Amygdala (tissue), 56 donors: ENCODE measurements at regions not wholly inside any gene's neighbourhood (a gene's known extent, or its start where the extent isn't known, plus 50 kb on each side); places are given as distances from the start of the nearest gene placed in this dataset.
A peak's percentile ranks its signal among the peaks of the same experiment; 100 is the strongest.

ENCODE experiments used
- DNase-seq, 56 donors: peaks; one replicate each; lab custom pipeline; 2025; lab: John Stamatoyannopoulos, UW

DNA sequence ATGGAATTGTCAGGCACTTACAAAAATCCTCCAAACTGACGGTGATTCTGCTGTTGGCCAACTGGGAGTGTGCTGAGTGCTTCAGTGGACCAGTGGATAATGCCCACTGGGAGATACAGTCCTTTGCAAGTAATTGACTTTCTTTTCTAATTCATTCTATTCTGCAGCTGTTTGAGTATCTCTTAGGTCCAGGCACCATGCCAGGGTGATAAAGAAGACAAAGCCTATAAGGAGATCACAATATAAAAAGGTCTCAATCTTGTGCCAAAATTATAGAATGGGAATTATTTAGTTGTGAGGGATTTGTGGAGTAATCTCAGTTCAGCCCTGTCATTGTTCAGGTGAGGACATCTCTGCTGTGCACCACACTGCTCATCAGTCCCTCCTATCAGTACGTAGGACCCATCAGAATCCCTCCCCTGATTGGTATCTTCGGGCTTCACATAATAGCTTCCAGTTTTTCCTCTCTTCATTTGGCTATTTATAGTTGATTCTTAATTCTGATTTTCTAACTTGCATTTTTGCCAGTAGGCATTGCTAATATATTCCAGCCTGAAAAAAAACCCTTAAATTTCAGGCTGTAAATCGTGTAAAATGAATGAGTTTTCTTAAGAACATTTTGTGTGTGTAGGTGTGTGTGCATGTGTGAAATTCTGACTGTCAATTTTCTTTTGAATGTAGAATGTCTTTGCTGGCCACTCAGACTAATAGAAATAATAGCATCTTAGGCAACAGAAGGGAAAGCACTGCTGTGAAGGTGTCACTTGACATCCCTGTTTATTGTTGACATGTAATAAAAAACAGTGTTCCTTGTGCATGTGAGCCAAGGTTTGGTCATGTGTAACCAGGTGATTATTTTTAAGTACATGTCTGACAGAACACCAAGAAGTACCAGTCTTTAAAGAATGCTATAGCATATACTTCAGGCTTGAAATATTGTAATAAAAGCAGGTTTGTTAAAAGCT, 457.6 kb upstream of the RGS6 start:
- no peak for DNase-seq

DNA sequence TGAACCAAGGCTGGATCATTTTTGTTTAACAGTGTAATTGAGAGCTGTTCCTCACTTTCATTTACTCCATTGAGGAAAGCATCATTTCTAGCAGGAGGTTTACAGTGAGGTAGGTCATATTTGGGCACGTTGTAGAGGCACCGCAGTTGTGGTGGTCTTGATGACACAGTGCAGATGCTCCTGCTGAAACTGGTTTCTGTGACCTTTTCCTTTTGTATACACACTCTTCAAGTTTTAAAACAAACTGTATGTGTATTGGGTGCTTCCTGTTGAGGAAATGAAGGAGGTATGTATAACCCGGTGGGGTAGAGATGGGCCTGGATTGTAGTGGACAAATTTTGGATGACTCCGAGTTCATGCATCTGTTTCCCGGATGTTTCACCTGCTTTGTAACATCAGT, 456.3 kb upstream of the RGS6 start:
- no peak for DNase-seq

DNA sequence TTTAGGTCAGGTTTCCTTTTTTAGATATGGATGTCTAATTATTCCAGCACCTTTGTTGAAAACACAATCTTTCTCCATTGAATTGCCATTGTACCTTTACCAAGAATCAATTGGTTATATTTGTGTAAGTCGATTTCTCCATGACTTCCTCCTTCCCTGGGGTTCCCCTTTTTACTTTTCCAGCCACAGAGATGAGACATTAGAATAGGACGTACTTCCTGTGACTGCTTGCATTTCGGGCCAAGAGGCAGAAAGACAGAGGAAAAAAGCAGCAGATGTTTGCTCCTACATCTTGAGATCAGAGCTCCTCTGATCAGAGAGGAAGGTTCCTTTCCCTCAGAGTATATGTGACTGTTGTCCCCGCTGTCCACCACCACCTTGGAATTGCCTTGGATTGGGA, 453.7 kb upstream of the RGS6 start:
- no peak for DNase-seq

DNA sequence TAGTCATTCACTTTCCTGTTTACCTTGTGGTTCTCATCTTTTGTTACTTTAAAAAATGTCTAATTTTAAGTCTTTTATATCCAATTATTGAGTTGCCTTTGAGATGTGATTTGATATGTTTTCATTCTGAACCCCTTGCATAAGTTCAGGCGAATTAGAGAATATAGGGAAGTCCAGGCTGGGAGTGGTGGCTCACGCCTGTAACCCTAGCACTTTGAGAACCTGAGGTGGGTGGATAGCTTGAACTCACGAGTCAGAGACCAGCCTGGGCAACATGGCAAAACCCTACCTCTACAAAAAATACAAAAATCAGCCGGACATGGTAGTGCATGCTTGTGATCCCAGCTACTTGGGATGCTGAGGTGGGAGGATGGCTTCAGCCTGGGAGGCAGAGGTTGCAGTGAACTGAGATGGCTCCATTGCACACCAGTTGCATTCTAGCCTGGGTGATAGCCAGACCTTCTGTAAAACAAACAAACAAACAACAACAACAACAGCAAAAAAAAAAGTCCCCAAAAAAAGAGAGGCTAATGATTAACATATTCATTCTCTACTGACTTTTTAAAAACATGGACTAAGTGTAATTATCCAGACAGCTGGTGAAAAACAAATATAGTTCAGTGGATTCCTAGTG, 451.1 kb upstream of the RGS6 start:
- no peak for DNase-seq

DNA sequence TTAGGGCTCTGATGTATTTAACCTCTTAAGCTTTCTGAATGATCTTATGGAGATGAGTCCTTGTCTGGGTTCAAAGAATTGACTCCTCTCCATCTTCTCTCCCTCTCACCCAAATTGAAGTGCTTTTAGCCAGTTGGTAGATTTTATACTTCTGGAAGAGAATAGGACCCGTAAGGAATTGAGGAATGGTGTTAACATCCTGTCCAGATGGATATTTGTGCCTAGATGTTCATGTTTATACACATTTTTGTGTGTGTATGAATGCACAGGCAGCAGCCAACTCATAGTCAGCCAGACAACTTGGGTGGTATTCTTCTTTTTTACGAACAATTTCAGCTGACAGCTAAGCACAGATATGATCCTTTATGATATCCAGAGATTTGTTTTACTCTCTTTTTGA, 449.6 kb upstream of the RGS6 start:
- DNase-seq: no peak

GRCh38 chr14:71483154-71483553, 449.1 kb upstream of the RGS6 start:
- DNase-seq: no peak

DNA sequence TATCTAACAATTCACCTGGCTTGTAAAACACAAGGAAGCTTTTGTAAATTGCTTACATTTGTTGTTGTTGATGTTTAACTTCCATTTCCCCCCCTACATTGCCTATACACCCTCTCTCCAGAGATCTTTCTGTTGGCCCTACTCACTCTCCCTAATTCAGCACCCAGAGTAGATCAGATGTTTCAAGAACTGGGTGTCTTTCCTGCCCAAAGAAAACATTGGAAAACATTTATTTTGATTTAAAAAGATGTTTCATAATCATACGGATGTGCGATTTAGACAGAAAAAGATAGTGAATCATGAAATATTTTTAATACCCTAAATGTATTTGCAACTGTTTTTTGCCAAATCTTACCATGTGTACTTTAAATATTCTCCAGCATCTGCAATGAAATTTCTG, 446.4 kb upstream of the RGS6 start:
- DNase-seq: no peak

DNA sequence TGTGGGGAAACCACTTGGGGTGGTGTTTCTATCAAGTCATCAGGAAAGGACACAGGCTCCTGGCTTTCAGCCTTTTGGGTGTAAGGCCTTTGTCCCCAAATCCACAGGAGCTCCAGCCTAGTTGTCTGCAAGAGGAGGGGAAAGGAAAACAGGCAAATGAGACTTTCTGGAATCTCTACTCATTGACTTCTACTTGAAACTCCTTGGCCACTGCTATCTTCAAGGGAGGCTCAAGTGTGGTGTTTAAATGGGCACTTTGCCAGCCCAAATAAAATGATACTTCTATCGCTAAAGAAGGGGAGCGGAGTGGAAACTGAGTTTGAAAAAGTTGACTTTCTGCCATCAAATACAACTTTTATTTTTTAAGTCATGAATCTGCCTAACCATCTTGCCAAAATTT, 445.9 kb upstream of the RGS6 start:
- no peak for DNase-seq

DNA sequence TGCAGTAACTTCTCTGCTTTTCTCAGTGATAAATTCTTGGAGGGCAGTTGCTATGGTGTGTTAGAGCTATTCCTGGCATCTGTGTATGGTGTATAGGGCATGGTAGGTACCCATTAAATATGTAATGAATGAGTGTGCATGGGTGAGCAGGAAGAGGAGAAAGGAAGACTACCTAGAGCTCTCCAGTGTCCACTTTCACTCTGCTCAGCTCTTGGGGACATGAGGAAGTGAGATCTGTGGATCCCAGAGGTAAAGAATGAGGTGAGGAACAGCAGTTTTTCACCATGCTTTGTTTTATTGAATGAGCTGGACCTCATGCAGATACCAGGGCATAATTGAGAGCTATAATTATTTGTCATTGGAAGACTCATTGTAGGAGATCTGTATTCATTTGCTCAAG, 444.8 kb upstream of the RGS6 start:
- DNase-seq: no peak

DNA sequence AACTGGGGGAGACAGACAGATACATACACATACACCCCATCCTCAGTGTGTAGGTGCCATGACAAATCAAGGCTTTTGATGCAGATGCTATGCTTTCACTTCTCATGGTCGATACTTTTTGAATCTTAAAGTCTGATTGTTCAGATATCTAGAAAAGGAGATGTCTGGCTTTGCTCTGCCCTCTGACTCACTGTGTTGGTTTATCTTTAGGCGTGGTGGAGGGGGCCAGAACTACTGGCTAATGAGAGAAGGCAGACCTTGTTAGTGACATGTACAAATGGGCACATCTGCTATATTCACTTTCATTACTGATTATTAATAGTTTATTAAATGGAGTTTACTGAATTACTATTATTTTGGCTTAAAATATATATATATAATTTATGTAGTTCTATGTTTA, 444.3 kb upstream of the RGS6 start:
- no peak for DNase-seq

- DNase-seq: no peak
Observed at GRCh38 chr14:71488703-71489191, 443.5 kb upstream of the RGS6 start.

- DNase-seq: no peak
Observed at GRCh38 chr14:71489742-71490141, 442.5 kb upstream of the RGS6 start.

DNA sequence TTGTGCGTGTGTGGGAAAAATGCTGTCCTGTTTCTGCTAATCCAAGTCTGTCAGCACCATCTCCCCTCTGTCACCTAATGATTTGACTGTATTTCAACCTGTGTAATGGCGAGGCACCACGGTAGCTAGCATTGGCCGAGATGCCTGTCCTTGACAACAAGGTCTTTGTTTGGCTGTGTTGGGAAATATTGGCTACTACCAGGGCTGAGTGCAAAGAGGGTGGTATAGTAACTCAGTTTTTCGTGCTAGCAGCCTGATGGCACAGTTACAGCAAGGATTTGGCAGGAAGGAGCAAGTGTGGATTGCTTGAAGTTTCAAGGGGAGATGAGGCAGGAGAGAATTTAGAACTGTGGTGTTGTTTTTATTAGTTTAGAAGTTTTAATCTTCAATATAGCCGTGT, 440.3 kb upstream of the RGS6 start:
- DNase-seq: peak in 8 of 56 donors; percentile 8 to 34 (median 24)

DNA sequence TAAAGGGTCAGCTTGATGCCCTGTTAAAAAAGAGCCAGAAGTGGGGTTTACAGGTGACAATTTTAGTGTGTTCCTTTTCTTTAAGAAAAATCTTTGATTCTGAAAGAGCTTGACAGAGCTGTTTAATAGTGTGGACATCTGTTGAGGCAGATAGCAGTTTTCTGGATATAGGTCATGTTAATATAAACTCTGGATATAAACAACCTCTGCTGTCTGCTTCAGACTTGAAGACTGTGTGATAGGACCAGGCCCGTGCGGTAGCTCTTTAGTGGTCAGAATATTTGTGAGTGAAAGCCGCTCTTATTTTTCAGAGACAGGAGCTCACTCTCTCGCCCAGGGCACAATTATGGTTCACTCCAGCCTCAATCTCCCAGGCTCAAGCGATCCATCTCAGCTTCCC, 439.9 kb upstream of the RGS6 start:
- DNase-seq: no peak

DNA sequence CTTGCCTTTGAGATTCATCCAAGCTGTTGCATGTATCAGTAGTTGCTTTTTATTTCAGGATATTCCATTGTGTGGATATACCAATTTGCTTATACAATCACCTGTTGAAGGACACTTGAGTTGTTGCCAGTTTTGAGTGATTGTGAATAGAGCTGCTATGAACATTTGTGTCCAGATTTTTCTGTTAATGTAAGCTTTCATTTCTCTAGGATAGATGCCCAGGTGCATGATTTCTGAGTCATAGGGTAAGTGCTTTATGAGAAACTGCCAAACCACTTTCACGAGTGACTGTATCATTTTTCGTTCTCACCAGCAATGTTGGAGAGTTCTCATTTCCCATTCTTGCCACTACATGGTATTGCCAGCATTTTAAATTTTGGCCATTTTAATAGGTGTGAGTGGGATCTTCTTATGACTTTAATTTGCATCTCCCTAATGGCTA, 434.6 kb upstream of the RGS6 start:
- no peak for DNase-seq

DNA sequence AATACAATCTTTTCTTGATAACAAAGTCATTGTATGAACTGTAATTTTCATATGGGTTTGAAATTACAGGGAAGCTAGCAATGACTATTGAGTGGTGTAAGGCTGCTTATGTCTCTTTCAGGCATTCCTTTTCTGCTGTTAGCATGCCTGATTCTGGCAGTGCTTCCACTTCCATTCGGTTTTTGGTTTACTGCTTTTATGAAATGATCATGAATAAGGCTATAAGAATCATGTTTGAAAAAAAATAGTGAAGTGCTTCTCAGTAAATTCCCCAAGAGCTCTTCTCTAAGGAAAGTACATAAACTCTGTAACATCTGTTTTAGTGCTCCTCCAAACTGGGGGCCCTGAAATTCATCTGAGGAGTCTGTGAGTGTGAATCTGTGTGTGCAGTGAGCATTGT, 434.0 kb upstream of the RGS6 start:
- no peak for DNase-seq

DNA sequence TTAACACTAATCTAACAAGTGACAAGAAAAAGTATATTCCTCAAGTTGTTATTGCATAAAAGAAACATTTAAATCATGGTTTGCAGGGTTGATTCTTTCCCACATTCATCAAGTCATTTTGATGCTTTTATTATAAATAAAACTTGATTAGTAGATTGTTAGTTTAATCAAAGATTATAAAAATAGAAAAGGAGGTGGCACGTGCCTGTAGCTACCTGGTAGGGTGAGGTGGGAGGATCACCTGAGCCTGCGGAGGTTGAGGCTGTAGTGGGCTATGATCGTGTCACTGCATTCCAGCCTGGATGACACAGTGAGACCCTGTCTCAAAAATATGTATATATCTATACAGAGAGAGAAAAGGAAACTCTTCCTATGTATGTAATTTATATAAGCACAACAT, 433.2 kb upstream of the RGS6 start:
- DNase-seq: no peak

GRCh38 chr14:71507681-71508080, 424.5 kb upstream of the RGS6 start:
- DNase-seq: no peak

DNA sequence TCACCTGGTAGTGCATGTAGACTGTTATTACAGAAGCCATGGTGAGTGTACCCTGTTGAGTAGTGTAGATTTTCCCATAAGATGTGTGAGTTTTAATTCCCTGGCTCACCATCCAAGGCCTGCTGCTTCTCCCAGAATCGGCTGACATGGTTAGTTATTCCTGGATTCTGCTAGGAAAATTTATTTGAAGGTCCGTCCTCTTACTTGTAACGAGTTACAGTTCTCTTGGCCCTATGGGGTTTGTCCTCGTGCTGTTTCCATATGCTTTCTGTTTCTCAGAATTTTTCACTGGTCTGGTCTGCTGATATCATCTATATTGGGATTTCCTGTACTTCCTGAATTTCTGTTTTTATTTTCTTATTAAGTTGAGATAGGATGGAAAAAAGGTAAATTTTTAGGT, 423.3 kb upstream of the RGS6 start:
- no peak for DNase-seq

- DNase-seq: no peak
Observed at GRCh38 chr14:71511152-71511551, 421.1 kb upstream of the RGS6 start.

DNA sequence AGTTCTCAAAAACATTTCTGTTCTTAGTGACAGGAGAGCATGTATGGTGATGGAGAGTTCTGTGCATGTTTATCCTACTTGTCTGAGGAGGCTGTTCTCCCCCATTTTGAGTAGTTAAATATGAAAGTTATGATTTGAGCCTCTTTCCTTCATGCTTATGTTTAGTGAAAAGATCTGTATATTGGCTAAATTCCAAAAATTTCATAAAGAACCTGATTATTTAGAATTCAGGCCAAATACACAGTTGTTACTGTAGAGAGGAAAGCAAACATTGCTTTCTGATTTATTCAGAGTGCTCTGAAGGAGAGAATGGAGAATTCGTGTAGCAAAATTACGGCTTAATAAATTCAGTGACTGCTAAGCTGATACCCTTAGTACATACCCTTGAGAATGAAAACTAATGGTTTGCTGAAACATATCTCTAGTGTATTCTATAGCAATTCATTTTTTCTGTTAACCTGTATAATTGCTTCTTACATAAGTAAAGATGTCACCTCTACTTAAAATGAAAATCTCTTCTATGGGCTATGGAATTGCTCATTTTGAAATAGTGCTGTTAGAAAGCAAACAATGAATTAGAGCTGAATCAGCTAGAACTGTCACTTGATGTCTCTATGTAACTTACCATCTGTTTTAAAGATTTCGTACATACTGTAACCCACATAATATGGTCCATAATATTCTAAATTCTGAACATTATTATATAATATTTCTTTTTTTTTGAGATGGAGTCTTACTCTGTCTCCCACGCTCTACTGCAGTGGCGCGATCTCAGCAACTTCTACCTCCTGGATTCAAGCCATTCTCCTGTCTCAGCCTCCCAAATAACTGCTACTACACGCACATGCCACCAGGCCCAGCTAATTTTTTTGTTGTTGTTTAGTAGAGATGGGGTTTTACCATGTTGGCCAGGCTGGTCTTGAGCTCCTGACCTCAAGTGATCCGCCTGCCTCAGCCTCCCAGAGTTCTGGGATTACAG, 417.0 kb upstream of the RGS6 start:
- peak in 1 of 56 donors; percentile 8 for DNase-seq
